Transverse colon (tissue), 4 donors: ENCODE measurements at regions not wholly inside any gene's neighbourhood (a gene's known extent, or its start where the extent isn't known, plus 50 kb on each side); places are given as distances from the start of the nearest gene placed in this dataset.

Experiments
- EP300 ChIP-seq: sonication (generic); formaldehyde crosslinking; IDR thresholded peaks from one replicate; pipeline ENCODE4 v1.6.1; 2017; ENCODE audit warnings: antibody characterized with exemption, low read depth
- POLR2A ChIP-seq: fragments of 450-650 bp; IDR thresholded peaks from one replicate; pipeline ENCODE4 v1.6.1; 2016; ENCODE audit warnings: antibody characterized with exemption, mild to moderate bottlenecking, moderate library complexity
- POLR2AphosphoS5 ChIP-seq, 3 donors: sonication (generic); formaldehyde crosslinking; IDR thresholded peaks; one replicate each; pipeline ENCODE4 v1.6.1; 2016; ENCODE audit warnings: antibody characterized with exemption in 3 of 3
- TF ChIP-seq, protein P1 (sequence below), 5 experiments: fragments of 200-600 bp in 3 of 5; fragments of 450-650 bp in 2 of 5; sonication (generic) in 3 of 5; IDR thresholded peaks; 1 replicate in 2 of 5; 2 replicates in 3 of 5; pipeline ENCODE4 v1.5.1; 2016 to 2017; ENCODE audit warnings: antibody characterized with exemption in 5 of 5, inconsistent platforms in 3 of 5, mild to moderate bottlenecking in 2 of 5, moderate library complexity in 1 of 5

DNA sequence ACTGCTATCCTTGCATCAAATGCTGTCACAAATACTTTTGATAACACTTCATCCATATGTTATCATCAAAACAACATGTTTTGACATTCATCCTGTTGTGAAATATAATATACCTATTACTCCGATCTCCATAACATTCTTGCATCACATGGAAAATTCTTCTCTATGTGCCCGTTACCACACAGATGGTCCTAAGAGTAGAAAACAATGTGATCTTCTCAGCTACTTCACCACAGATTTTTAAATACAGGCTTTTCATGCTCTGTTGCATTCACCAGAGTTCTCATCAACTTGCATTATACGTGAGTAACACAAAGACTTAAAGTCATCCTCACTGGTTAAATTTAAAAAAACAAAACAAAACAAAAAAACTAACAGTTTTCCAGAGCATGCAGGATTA is 1603.3 kb upstream of the ZEB2 start:
- TF ChIP-seq, protein P1, sequence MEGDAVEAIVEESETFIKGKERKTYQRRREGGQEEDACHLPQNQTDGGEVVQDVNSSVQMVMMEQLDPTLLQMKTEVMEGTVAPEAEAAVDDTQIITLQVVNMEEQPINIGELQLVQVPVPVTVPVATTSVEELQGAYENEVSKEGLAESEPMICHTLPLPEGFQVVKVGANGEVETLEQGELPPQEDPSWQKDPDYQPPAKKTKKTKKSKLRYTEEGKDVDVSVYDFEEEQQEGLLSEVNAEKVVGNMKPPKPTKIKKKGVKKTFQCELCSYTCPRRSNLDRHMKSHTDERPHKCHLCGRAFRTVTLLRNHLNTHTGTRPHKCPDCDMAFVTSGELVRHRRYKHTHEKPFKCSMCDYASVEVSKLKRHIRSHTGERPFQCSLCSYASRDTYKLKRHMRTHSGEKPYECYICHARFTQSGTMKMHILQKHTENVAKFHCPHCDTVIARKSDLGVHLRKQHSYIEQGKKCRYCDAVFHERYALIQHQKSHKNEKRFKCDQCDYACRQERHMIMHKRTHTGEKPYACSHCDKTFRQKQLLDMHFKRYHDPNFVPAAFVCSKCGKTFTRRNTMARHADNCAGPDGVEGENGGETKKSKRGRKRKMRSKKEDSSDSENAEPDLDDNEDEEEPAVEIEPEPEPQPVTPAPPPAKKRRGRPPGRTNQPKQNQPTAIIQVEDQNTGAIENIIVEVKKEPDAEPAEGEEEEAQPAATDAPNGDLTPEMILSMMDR (IDR thresholded peaks at IDR 0.05), result no peak
- TF ChIP-seq POLR2A (no peak), EP300 (no peak), POLR2AphosphoS5 (IDR thresholded peaks at IDR 0.05) (no peak)
